Activated CD4-positive, alpha-beta T cell treated with anti-CD3 and anti-CD28 coated beads, Interleukin-2, amount 10 ng/mL, durations not matched to agents 24 days and 14 days (primary cell): ENCODE measurements at regions not wholly inside any gene's neighbourhood (a gene's known extent, or its start where the extent isn't known, plus 50 kb on each side); places are given as distances from the start of the nearest gene placed in this dataset.
"Not testable (repeated sequence)": the region's sequence is repeated elsewhere in the genome, so short reads cannot be mapped to it uniquely, and the experiment has no call there.

Experiments used
- DNase-seq: peaks from one replicate; pipeline ENCODE4 v3.0.0; 2022
- H3K27ac Mint-ChIP-seq: one replicate; pipeline ENCODE4 v1.8.0; 2022; ENCODE audit warnings: mild to moderate bottlenecking, mixed read lengths
- H3K27me3 Mint-ChIP-seq: one replicate; pipeline ENCODE4 v1.8.0; 2022; ENCODE audit warnings: mixed read lengths
- H3K36me3 Mint-ChIP-seq: one replicate; pipeline ENCODE4 v1.8.0; 2022; ENCODE audit warnings: low read depth, mild to moderate bottlenecking, mixed read lengths
- H3K4me1 Mint-ChIP-seq: one replicate; pipeline ENCODE4 v1.8.0; 2021; ENCODE audit warnings: mixed read lengths
- H3K4me3 Mint-ChIP-seq: one replicate; pipeline ENCODE4 v1.8.0; 2022; ENCODE audit warnings: mild to moderate bottlenecking, moderate library complexity, mixed read lengths
- H3K9me3 Mint-ChIP-seq: one replicate; pipeline ENCODE4 v1.8.0; 2021; ENCODE audit warnings: mixed read lengths
- intact Hi-C: fragments of 100-400 bp; cut with micrococcal nuclease; formaldehyde crosslinking; loops from one replicate; pipeline ENCODE4 v1.15.1; 2023

DNA sequence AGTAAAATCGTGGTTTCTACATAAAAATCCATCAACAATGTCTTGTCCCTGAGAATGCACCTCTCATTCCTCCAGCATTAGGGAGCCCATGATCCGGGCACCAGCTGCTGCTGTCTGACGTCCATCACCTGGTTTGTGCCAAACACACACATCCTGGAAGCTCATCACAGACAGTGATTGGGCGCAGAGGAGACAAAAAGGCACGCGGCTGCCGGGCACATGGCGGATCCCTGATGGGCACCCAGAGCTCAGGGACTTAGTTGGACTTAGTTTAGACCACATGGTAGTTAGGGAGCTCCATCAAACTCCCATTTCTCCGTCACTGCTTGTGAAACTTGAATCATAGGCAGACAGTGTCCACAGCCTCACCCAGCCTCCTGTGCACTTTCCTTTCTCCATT lies 1059.3 kb downstream of the TMEM121 start:
- H3K36me3 Mint-ChIP-seq: no peaks in the 10 kb centered on the region
- intact Hi-C loops: no loop called here
- H3K27ac Mint-ChIP-seq: no peak overlapping the region
- no peaks in the 10 kb centered on the region for H3K4me1 Mint-ChIP-seq
- H3K4me3 Mint-ChIP-seq: no peak overlapping the region
- peak; percentile 53 for DNase-seq
- no peaks in the 10 kb centered on the region for H3K9me3 Mint-ChIP-seq
- peaks cover 26% of the 10 kb centered on the region for H3K27me3 Mint-ChIP-seq

DNA sequence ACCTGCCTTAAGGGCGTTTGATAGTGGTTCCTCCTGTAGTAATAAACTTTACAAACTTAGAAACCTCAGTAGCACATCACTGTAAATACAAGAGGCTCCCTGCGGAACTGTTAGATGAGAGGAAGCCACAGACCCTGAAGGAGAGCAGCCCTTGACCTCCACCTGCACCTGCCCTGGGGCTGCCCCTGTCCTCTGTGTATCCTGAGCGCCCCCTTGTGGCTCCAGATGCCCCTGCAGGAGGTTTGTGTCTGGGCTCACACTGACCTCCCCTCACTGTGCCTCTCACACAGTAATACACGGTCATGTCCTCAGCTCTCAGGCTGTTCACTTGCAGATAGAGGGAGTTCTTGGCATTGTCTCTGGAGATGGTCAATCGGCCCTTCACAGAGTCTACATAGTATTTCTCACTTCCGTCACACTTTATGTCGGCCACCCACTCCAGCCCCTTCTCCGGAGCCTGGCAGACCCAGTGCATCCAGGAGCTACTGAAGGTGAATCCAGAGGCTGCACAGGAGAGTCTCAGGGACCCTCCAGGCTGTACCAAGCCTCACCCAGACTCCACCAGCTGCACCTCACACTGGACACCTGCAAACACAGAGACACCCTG lies 1059.8 kb downstream of the TMEM121 start:
- DNase-seq: peak; percentile 90
- no peak overlapping the region for H3K27ac Mint-ChIP-seq
- H3K36me3 Mint-ChIP-seq: no peaks in the 10 kb centered on the region
- no peaks in the 10 kb centered on the region for H3K9me3 Mint-ChIP-seq
- no peak overlapping the region for H3K4me3 Mint-ChIP-seq
- intact Hi-C loops: no loop called here
- H3K27me3 Mint-ChIP-seq: peaks cover 26% of the 10 kb centered on the region
- H3K4me1 Mint-ChIP-seq: no peaks in the 10 kb centered on the region

DNA sequence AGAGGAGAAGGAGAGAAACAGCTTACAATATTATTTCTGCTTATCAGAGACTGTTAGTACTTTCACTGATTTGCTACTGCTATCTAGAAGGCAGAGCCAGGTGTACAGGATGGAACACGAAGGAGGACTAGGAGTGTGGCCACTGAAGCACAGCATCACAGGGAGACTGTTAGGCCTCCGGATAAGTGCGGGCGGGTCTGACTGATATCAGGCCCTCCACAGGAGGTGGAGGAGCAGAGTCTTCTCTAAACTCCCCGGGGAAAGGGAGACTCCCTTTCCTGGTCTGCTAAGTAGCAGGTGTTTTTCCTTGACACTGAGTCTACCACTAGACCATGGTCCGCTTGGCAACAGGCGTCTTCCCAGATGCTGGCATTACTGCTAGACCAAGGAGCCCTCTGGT lies 1065.2 kb downstream of the TMEM121 start:
- not testable (repeated sequence) for H3K36me3 Mint-ChIP-seq, H3K4me3 Mint-ChIP-seq

DNA sequence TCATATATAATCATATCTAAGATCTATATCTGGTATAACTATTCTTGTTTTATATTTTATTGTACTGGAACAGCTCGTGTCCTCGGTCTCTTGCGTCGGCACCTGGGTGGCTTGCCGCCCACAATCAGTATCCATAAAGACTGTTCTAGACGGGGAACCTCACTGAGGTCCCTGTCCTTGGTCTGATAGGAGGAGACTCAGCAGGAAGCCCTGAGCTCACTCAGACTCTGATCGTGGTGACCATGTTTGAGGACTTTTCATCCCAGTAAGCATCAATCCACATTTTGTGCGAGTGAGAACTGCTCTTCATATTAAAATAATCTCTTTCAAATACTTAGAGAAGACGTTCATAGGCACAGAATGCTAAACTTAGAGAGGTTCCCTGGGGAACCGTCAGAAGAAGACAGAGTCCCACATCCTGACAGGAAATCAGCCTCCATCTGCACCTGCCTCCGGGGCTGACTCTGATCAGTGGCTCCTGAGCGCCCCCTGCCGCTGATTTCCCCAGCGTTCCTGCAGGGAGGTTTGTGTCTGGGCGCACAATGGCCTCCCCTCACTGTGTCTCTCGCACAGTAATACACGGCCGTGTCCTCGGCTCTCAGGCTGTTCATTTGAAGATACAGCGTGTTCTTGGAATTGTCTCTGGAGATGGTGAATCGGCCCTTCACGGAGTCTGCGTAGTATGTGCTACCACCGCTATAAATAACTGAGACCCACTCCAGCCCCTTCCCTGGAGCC lies 1065.9 kb downstream of the TMEM121 start:
- not testable (repeated sequence) for H3K36me3 Mint-ChIP-seq, H3K4me3 Mint-ChIP-seq, H3K9me3 Mint-ChIP-seq, H3K27ac Mint-ChIP-seq, H3K4me1 Mint-ChIP-seq
- peak; percentile 92 for DNase-seq
- intact Hi-C loops: loop anchor here (5.0 kb wide), 1 partner anchor 85 kb away; no protein-coding TSS in a partner anchor
- H3K27me3 Mint-ChIP-seq: peaks cover 37% of the 10 kb centered on the region

More for the DNA sequence above, 1065.2 kb downstream of the TMEM121 start:
- H3K27me3 Mint-ChIP-seq: peaks cover 37% of the 10 kb centered on the region
- not testable (repeated sequence) for H3K9me3 Mint-ChIP-seq, H3K27ac Mint-ChIP-seq, H3K4me1 Mint-ChIP-seq
- intact Hi-C loops: loop anchor here (5.0 kb wide), 1 partner anchor 86 kb away; no protein-coding TSS in a partner anchor
- peak; percentile 51 for DNase-seq

DNA sequence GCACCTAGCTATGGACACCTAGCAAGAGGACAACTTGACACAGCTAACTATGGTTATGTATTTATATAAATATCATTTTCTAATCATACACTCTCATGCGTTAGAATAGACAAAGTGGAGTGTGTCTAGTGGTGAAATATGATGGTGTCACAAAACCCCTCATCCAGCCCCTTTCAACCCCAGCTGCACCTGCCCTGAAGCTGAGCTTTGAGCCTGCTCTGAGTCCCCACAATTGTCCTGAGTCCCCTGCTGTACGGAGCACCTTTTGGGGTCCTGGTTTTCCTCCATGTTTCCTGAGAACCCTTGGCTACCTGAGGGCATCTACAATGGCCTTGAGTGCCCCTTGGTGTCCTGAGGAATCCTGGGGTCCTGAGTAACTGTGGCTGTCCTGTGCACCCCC lies 1072.8 kb downstream of the TMEM121 start:
- H3K4me3 Mint-ChIP-seq: no peak overlapping the region
- H3K36me3 Mint-ChIP-seq: no peaks in the 10 kb centered on the region
- no peak overlapping the region for H3K27ac Mint-ChIP-seq
- intact Hi-C loops: no loop called here
- H3K9me3 Mint-ChIP-seq: no peaks in the 10 kb centered on the region
- peaks cover 70% of the 10 kb centered on the region for H3K27me3 Mint-ChIP-seq
- H3K4me1 Mint-ChIP-seq: no peaks in the 10 kb centered on the region
- peak; percentile 36 for DNase-seq

DNA sequence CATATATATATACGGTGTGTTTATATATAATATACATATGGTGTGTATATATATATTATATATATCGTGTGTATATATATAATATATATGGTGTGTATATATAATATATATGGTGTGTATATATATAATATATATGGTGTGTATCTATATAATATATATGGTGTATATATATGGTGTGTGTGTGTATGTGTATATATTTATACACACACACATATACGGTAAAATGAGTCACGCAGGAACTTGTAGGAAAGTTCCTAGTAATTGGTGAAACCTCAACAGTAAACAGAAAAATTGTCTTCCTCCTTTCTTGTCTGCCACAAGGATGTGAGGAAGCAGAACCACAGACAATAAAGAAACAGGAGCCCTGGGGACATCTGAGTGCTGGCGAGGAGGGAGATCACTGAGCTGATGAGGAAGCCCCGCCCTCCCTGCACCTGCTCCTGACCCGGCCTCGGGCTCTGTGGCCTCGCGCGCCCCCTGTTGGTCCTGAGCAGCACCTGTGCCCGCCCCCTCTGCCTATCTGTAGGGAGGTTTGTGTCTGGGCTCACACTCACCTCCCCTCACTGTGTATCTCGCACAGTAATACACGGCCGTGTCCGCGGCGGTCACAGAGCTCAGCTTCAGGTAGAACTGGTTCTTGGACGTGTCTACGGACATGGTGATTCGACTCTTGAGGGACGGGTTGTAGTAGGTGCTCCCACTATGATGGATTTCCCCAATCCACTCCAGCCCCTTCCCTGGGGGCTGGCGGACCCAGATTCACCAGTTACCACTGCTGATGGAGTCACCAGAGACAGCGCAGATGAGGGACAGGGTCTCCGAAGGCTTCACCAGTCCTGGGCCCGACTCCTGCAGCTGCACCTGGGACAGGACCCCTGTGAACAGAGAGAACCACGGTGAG lies 1079.4 kb downstream of the TMEM121 start:
- no peaks in the 10 kb centered on the region for H3K9me3 Mint-ChIP-seq
- no peak overlapping the region for H3K27ac Mint-ChIP-seq
- no peaks in the 10 kb centered on the region for H3K36me3 Mint-ChIP-seq
- peaks cover 53% of the 10 kb centered on the region for H3K27me3 Mint-ChIP-seq
- no peaks in the 10 kb centered on the region for H3K4me1 Mint-ChIP-seq
- intact Hi-C loops: no loop called here
- DNase-seq: peak; percentile 94
- no peak overlapping the region for H3K4me3 Mint-ChIP-seq

DNA sequence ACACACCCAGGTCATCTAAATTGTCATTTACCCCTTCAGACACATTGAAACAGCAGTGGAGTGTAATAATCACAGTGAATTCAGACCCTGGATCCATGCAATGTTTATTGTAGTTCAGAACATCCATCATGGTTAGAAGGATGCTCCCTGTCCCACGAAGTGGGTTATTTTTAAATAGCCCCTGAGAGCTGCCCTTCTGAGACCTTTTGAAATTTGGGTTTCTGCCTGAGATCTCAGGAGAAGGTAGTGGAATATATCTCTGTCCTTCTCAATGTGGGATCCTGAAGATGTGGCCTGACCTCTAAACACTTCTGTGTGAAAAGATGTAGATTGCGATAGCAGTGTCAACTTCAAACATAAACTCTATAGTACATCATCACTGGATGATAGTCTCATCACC lies 1080.6 kb downstream of the TMEM121 start:
- H3K9me3 Mint-ChIP-seq: no peaks in the 10 kb centered on the region
- no peak overlapping the region for H3K4me3 Mint-ChIP-seq
- peaks cover 46% of the 10 kb centered on the region for H3K27me3 Mint-ChIP-seq
- DNase-seq: peak; percentile 51
- no peaks in the 10 kb centered on the region for H3K4me1 Mint-ChIP-seq
- no peaks in the 10 kb centered on the region for H3K36me3 Mint-ChIP-seq
- intact Hi-C loops: no loop called here
- H3K27ac Mint-ChIP-seq: no peak overlapping the region

DNA sequence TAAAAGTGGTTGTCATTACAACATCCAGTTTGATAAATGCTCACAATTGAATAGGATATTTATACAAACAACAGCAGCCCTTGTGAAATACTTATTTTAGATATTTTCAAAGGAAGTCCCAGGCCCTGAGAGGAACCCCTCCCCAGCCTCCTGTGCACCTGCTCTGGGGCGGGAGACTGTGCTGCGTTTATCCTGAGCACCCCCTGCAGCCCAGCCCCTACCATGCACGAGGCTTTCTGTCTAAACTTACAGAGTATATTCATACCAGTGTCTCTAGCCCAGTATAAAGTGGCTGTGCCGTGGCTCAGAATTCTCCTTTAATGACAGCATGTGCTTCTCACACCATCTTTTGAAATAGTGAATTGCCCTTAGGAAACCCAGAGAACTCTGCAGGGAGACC lies 1084.3 kb downstream of the TMEM121 start:
- no peaks in the 10 kb centered on the region for H3K9me3 Mint-ChIP-seq
- no peak overlapping the region for H3K4me3 Mint-ChIP-seq
- peaks cover 29% of the 10 kb centered on the region for H3K27me3 Mint-ChIP-seq
- no peaks in the 10 kb centered on the region for H3K36me3 Mint-ChIP-seq
- no peak overlapping the region for H3K27ac Mint-ChIP-seq
- intact Hi-C loops: no loop called here
- no peak for DNase-seq
- peaks cover 3% of the 10 kb centered on the region for H3K4me1 Mint-ChIP-seq

DNA sequence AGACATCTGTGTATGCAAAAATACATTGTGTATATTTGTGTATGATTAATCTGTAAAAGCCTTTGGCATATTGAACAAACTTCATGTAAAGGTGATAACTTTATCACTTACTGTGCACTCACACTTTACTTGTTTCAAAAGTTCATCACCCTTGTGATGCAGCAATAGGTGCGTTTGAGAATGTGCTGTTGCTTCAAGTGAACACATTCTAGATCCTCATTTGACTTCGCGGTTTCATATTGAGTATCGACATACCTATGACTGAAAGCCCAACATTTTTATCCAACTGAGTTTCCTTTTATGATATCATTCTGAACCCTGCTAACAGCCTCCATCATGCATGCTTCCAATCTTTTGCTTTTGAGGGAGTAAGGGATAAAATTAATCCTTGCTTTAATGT lies 1086.9 kb downstream of the TMEM121 start:
- Mint-ChIP-seq H3K27me3 (peaks cover 24% of the 10 kb centered on the region), H3K27ac (no peak overlapping the region), H3K4me1 (peaks cover 3% of the 10 kb centered on the region), H3K4me3 (no peak overlapping the region), H3K9me3 (no peaks in the 10 kb centered on the region), H3K36me3 (no peaks in the 10 kb centered on the region)
- DNase-seq: no peak
- intact Hi-C loops: no loop called here

DNA sequence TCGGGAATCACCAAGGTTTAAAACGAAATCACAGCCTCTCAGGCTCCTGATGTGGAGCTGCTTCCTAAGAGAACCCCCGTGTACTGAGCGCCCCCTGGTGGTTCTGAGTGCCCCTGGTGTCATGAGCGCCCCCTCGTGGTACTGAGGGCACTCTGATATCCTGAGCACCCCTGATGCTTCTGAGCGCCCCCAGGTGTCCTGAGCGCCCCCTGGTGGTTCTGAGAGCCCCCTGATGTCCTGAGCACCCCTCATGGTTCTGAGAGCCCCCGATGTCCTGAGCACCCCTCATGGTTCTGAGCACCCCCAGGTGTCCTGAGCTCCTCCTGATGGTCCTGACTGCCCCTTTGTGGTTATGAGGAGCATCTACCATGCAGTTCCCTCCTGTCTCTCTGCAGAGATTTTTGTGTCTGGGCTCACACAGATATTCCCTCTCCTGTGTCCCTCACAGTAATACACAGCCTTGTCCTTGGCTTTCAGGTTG lies 1092.1 kb downstream of the TMEM121 start:
- H3K36me3 Mint-ChIP-seq, intact Hi-C loops, H3K9me3 Mint-ChIP-seq, H3K27ac Mint-ChIP-seq, H3K4me3 Mint-ChIP-seq: not testable (repeated sequence)
- peak; percentile 94 for DNase-seq
- Mint-ChIP-seq H3K27me3 (peaks cover 39% of the 10 kb centered on the region), H3K4me1 (peaks cover 12% of the 10 kb centered on the region)

DNA sequence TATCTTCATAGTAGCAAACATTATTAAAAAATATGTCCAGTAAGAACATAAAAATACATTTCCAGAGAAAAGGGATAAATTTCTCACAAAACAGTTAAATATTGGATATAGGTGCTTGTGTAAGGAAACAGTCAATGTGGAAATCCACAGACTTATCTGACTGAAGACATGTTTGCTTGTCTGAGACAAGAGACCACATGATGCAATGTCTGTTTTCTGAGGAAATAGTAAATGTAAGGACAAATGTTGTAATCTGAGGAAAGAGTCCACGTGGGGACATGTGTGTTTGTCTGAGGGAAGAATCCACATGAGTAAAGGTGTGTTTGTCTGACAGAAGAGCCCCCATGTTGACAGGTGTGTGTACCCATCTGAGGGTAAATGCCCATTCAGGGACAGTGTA lies 1093.2 kb downstream of the TMEM121 start:
- no peak for DNase-seq
- no peak overlapping the region for H3K27ac Mint-ChIP-seq
- H3K9me3 Mint-ChIP-seq: no peaks in the 10 kb centered on the region
- H3K27me3 Mint-ChIP-seq: peaks cover 43% of the 10 kb centered on the region
- peaks cover 12% of the 10 kb centered on the region for H3K4me1 Mint-ChIP-seq
- H3K36me3 Mint-ChIP-seq: no peaks in the 10 kb centered on the region
- intact Hi-C loops: no loop called here
- no peak overlapping the region for H3K4me3 Mint-ChIP-seq

DNA sequence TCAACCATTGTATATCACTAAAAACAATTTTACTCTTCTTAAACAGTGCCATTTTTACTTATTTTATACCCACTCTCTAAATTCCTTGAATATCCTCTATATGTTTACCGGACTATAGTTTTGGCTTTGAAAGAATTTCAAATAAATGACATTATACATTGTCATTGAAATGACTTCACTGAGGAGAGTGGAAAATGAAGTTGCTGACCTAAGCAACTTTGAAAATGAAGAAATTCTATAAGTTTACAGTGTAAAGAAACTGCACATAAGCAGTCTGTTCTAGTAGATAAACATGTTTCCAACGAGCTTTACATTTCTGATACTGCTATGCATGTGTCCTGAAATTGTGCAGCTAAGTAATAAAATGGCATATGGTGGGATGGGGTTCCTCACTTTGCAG lies 1094.0 kb downstream of the TMEM121 start:
- no peak for DNase-seq
- Mint-ChIP-seq H3K4me3 (no peak overlapping the region), H3K36me3 (no peaks in the 10 kb centered on the region), H3K9me3 (no peaks in the 10 kb centered on the region), H3K27ac (no peak overlapping the region), H3K4me1 (peaks cover 12% of the 10 kb centered on the region), H3K27me3 (peaks cover 45% of the 10 kb centered on the region)
- intact Hi-C loops: no loop called here

DNA sequence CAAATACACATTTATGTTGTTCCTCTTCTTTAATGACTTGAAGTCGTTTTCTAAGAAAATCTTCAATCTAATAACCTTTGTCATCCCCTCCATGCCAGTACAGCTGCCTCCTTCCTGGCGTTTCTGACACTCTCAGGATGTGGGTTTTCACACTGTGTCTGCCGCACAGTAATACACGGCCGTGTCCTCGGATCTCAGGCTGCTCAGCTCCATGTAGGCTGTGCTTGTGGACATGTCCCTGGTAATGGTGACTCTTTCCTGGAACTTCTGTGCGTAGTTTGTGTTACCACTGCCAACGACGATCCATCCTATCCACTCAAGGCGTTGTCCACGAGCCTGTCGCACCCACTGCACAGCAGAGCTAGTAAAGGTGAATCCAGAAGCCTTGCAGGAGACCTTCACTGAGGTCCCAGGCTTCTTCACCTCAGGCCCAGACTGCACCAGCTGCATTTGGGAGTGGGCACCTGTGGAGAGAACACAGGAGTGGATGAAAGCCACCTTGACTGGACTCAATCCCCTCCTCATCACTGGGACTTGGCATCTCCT lies 1095.9 kb downstream of the TMEM121 start:
- Mint-ChIP-seq H3K27me3 (peaks cover 52% of the 10 kb centered on the region), H3K27ac (no peak overlapping the region), H3K36me3 (no peaks in the 10 kb centered on the region), H3K4me3 (no peak overlapping the region), H3K4me1 (peaks cover 13% of the 10 kb centered on the region), H3K9me3 (no peaks in the 10 kb centered on the region)
- intact Hi-C loops: no loop called here
- DNase-seq: peak; percentile 74

DNA sequence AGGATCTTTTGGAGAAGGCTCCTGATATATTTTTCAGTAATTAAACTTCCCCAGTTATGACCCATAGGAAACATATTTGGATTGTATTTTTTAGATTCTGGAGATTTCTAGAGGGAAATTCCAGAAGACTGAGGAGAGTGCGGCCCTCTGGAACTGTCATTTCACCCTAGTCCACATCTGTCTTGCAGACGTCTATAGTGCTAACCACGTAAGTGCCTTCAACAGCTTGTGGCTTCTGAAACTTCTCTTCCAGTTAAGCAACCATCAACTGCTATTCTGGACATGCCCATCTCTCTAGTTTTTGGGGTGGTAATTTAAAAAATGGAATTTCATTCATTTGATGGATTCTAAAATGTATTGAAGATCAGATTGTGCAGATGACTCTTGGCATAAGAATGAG lies 1098.8 kb downstream of the TMEM121 start:
- DNase-seq: no peak
- intact Hi-C loops: no loop called here

More for the DNA sequence above, 1098.8 kb downstream of the TMEM121 start:
- H3K4me3 Mint-ChIP-seq: no peak overlapping the region
- peaks cover 59% of the 10 kb centered on the region for H3K27me3 Mint-ChIP-seq
- peaks cover 10% of the 10 kb centered on the region for H3K4me1 Mint-ChIP-seq
- H3K9me3 Mint-ChIP-seq: no peaks in the 10 kb centered on the region
- no peaks in the 10 kb centered on the region for H3K36me3 Mint-ChIP-seq
- H3K27ac Mint-ChIP-seq: no peak overlapping the region
